ENCODE measurements at regions not wholly inside any gene's neighbourhood (a gene's known extent, or its start where the extent isn't known, plus 50 kb on each side); places are given as distances from the start of the nearest gene placed in this dataset.

DNA sequence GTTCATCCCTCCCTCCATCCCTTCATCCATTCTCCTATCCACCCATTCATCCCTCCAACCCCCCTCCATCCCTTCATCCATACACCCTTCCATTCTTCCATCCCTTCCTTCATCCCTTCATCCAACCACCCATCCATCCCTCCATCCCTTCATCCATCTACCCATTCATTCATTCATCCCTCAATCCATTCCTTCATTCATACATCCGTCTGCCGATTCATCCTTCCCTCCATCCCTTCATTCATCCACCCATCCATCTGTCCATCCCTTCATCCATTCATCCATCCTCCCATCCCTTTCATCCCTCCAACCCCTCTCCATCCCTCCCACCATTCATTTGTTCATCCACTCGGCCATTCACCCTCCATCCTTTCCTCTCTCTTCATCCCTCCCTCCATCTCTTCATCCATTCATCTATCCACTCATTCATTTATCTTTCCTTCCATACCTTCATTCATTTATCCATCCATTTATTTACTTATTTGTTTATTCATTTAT, 95.7 kb downstream of the FOXL1 start:
- TF ChIP-seq RNF2 (IDR thresholded peaks at IDR 0.05; ENCODE audit: borderline replicate concordance, low read depth) (no peak), ZSCAN20 (CRISPR knock-in tag; IDR thresholded peaks at IDR 0.05) (no peak)

All from A549 (cell line).